ENCODE measurements at regions not wholly inside any gene's neighbourhood (a gene's known extent, or its start where the extent isn't known, plus 50 kb on each side); places are given as distances from the start of the nearest gene placed in this dataset.

DNA sequence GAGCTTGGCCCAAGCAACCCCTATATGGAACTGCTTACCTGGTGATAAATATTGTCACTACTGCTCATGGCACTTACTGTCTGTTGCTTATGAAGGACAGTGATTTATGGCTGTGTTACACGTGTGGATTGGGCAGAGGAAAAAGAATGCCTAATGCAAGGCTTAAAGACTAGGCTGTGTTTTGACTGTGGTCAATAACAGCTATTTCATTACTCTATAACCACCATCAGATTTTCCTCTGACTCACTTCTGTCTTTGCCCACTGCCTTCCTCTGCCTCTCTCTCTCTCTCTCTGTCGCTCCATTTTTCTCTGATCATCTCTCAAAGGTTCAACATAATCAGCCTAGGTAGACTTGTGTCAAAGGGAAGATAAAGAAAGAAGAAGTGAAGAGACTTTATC, 96.2 kb downstream of the TLR4 start:
- Histone ChIP-seq H4K20me1 (ENCODE audit: insufficient read depth) (no peaks in the 10 kb centered on the region), H3K27me3 (ENCODE audit: insufficient read depth, low read depth, low read length) (no peaks in the 10 kb centered on the region), H3K27ac (ENCODE audit: low read length) (no peak overlapping the region), H3F3A (ENCODE audit: insufficient read depth, low read length, poor library complexity, severe bottlenecking) (no peaks in the 10 kb centered on the region), H3K4me2 (ENCODE audit: low read length) (no peak overlapping the region), H3K9ac (ENCODE audit: low read length) (no peak overlapping the region), H3K9me3 (ENCODE audit: low read length) (no peaks in the 10 kb centered on the region), H2AFZ (ENCODE audit: low read depth, low read length) (no peak overlapping the region), H3K36me3 (ENCODE audit: insufficient read depth, low read length) (no peaks in the 10 kb centered on the region), H3K4me3 (ENCODE audit: low read length) (no peak overlapping the region), H3K9me2 (ENCODE audit: insufficient read depth, low read length) (no peaks in the 10 kb centered on the region), H3K79me2 (replicated peaks; ENCODE audit: insufficient read depth, low read length) (no peaks in the 10 kb centered on the region)
- TF ChIP-seq MXI1 (conservative IDR thresholded peaks at IDR 0.05; ENCODE audit: poor library complexity, severe bottlenecking): no peak
- TF ChIP-seq, protein P1, sequence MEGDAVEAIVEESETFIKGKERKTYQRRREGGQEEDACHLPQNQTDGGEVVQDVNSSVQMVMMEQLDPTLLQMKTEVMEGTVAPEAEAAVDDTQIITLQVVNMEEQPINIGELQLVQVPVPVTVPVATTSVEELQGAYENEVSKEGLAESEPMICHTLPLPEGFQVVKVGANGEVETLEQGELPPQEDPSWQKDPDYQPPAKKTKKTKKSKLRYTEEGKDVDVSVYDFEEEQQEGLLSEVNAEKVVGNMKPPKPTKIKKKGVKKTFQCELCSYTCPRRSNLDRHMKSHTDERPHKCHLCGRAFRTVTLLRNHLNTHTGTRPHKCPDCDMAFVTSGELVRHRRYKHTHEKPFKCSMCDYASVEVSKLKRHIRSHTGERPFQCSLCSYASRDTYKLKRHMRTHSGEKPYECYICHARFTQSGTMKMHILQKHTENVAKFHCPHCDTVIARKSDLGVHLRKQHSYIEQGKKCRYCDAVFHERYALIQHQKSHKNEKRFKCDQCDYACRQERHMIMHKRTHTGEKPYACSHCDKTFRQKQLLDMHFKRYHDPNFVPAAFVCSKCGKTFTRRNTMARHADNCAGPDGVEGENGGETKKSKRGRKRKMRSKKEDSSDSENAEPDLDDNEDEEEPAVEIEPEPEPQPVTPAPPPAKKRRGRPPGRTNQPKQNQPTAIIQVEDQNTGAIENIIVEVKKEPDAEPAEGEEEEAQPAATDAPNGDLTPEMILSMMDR (IDR thresholded peaks at IDR 0.05; ENCODE audit: poor library complexity, severe bottlenecking): no peak
- TF ChIP-seq TAF1 (IDR thresholded peaks at IDR 0.05; ENCODE audit: low read depth): no peak
- TF ChIP-seq REST (IDR thresholded peaks at IDR 0.05; ENCODE audit: borderline replicate concordance): no peak
- no peak for TF ChIP-seq EZH2 (IDR thresholded peaks at IDR 0.05; ENCODE audit: borderline replicate concordance, insufficient read depth, low read length, poor library complexity, severe bottlenecking)
- TF ChIP-seq RAD21 (conservative IDR thresholded peaks at IDR 0.05): no peak
- TF ChIP-seq POLR2AphosphoS5 (IDR thresholded peaks at IDR 0.05): no peak
- no peak for TF ChIP-seq EP300 (conservative IDR thresholded peaks at IDR 0.05; ENCODE audit: poor library complexity, severe bottlenecking)

DNA sequence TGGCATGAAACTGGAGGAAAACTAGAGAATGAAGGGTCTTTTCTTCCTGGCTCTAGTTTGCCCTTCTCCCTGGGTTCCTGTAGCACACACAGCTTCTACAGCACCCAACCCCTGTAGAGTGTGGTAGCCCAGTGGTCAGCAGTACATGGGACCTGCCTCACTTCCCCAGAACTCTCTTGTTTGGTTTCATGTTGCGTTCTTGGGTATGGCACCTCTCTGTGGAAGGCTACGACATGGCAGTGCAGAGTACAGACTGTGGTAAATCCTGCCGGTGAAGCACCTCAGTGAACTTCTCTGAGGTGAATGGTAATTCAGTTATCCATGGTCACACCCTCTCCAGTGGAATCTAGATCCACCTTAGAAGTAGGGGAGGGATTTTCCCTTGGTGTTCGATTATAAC, 105.5 kb downstream of the TLR4 start:
- no peak overlapping the region for H2AFZ ChIP-seq (ENCODE audit: low read depth, low read length)
- no peaks in the 10 kb centered on the region for H3K36me3 ChIP-seq (ENCODE audit: insufficient read depth, low read length)
- no peaks in the 10 kb centered on the region for H3K9me2 ChIP-seq (ENCODE audit: insufficient read depth, low read length)
- TF ChIP-seq SMC3 (conservative IDR thresholded peaks at IDR 0.05; ENCODE audit: poor library complexity): no peak
- TF ChIP-seq REST (IDR thresholded peaks at IDR 0.05; ENCODE audit: borderline replicate concordance): no peak
- no peak for TF ChIP-seq TAF1 (IDR thresholded peaks at IDR 0.05; ENCODE audit: low read depth)
- no peak for TF ChIP-seq RAD21 (conservative IDR thresholded peaks at IDR 0.05)
- TF ChIP-seq EZH2 (IDR thresholded peaks at IDR 0.05; ENCODE audit: borderline replicate concordance, insufficient read depth, low read length, poor library complexity, severe bottlenecking): no peak
- no peak for TF ChIP-seq POLR2AphosphoS5 (IDR thresholded peaks at IDR 0.05)
- TF ChIP-seq, protein P1 (IDR thresholded peaks at IDR 0.05; ENCODE audit: poor library complexity, severe bottlenecking): no peak
- no peak for TF ChIP-seq EP300 (conservative IDR thresholded peaks at IDR 0.05; ENCODE audit: poor library complexity, severe bottlenecking)
- no peak for TF ChIP-seq MXI1 (conservative IDR thresholded peaks at IDR 0.05; ENCODE audit: poor library complexity, severe bottlenecking)
- no peak overlapping the region for H3K9ac ChIP-seq (ENCODE audit: low read length)
- no peaks in the 10 kb centered on the region for H4K20me1 ChIP-seq (ENCODE audit: insufficient read depth)
- H3K4me2 ChIP-seq (ENCODE audit: low read length): no peak overlapping the region
- no peaks in the 10 kb centered on the region for H3F3A ChIP-seq (ENCODE audit: insufficient read depth, low read length, poor library complexity, severe bottlenecking)
- no peak overlapping the region for H3K4me3 ChIP-seq (ENCODE audit: low read length)
- H3K79me2 ChIP-seq (replicated peaks; ENCODE audit: insufficient read depth, low read length): no peaks in the 10 kb centered on the region
- H3K27me3 ChIP-seq (ENCODE audit: insufficient read depth, low read depth, low read length): no peaks in the 10 kb centered on the region
- no peak overlapping the region for H3K27ac ChIP-seq (ENCODE audit: low read length)
- H3K9me3 ChIP-seq (ENCODE audit: low read length): no peaks in the 10 kb centered on the region

All from neural cell (in vitro differentiated cells).